ENCODE measurements at regions not wholly inside any gene's neighbourhood (a gene's known extent, or its start where the extent isn't known, plus 50 kb on each side); places are given as distances from the start of the nearest gene placed in this dataset.
"Not testable (repeated sequence)": the region's sequence is repeated elsewhere in the genome, so short reads cannot be mapped to it uniquely, and the experiment has no call there.

DNA sequence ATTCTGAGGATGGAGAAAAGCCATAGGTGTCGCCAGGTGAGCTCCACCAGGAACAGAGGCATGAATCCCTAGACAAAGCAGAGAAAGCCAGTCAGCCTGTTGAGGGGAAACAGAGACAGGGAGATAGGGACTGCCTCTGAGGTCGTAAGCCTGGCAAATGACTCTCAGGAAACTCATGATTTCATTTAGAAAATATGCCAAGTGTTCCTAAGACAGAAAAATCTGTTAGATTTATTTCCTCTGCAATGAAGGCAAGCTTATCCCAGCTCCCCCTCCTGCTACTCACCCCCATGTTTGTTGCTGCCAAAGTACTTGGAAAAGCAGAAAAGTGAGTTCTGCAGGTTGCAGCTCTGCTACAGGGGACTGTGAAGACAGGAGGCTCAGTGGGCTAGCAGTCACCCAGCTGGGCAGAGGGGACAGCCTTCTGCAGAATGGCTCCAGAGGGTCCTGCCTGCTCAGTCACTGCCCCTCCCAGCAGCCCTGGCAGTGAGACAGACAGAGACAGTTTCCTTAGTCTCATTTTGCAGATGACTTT lies 184.3 kb downstream of the ADRA2A start:
- DNase-seq (ENCODE audit: low read depth) = no peak

- no peak for DNase-seq (ENCODE audit: low read depth)
These were observed 188.5 kb downstream of the ADRA2A start for GRCh38 chr10:111265341-111265740.

DNA sequence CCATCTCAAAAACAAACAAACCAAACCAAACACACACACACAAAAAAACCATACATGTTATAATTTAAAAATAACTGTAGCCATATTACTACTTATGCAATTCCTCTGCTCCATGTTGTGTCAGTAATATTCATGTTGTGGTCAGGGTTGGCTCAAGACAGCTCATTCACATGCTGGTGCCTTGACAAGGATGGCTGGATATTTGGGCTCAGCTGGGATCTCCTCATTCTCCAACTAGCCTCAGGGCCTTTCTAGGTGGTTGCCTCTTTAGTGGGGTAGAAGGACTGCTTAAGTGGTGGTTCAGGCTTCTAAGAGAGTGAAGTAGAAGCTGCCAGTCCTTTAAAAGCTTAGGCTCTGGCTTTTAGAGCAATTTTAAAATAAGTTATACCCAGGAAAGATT lies 189.3 kb downstream of the ADRA2A start:
- no peak for DNase-seq (ENCODE audit: low read depth)

GRCh38 chr10:111267673-111268072 lies 190.8 kb downstream of the ADRA2A start:
- DNase-seq (ENCODE audit: low read depth) = no peak

DNA sequence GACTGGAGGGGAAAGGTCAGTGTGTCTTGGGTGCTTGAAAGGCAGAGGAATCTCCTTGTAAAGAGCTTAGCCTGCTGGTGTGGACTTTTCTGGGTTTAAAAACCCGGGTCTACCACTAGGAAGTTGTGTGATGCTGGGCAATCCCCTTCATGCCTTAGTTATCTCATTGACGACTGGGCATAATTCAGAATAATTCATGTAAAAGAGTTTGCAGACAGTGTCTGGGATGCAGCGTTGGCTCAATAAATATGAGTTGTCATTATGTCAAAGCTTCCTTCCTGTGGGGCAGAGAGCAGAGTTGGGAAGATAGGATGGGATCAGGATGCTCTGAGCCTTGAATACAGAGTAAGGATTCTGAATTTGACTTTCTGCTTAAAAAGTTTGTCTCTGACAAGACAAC lies 196.4 kb downstream of the ADRA2A start:
- DNase-seq (ENCODE audit: low read depth) = no peak

DNA sequence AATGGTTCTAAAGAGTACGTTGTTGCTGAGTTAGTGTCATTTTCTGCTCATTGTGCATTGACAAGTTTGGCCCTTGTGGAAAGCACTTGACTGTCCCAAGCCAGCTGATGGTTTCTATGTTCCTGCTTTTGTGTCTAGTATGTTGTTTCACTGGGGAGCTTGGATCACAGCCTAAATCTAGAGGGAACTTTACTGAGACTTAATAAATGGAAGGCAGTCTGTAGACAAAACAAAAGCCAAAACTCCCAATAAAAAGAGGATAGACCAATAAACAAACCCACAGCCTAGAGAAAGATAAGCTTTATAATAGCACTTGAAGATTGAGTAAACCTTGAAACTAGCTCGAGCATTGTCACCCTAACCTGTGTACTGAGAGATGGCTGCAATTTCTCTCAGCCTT lies 196.8 kb downstream of the ADRA2A start:
- DNase-seq (ENCODE audit: low read depth) = no peak

GRCh38 chr10:111275091-111275490 lies 198.3 kb downstream of the ADRA2A start:
- DNase-seq (ENCODE audit: low read depth) = no peak

GRCh38 chr10:111277661-111278060 lies 200.8 kb downstream of the ADRA2A start:
- DNase-seq (ENCODE audit: low read depth) = no peak

- DNase-seq (ENCODE audit: low read depth) = no peak
These were observed 201.4 kb downstream of the ADRA2A start for GRCh38 chr10:111278266-111278665.

DNA sequence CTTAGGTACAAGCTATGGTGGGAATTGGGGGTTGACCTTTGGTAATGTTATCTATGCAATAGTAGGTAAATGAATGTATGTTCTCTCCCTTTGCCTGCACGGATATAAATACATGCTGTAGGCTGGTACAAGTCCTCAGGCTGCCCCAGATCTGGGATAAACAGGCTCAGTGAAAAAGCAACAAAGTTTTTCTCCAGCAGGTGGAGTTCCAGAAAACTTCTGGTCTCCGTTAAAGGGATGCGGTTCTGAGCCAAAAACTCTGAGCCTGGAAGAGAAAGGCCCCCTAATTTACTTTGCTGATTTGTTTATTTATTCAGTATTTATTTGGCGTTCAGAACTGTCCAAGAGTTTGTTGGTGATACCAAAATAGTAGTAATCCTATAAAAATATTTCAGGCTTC lies 204.7 kb downstream of the ADRA2A start:
- peak; percentile 19 for DNase-seq (ENCODE audit: low read depth)

GRCh38 chr10:111289461-111289860 lies 212.6 kb downstream of the ADRA2A start:
- no peak for DNase-seq (ENCODE audit: low read depth)

DNA sequence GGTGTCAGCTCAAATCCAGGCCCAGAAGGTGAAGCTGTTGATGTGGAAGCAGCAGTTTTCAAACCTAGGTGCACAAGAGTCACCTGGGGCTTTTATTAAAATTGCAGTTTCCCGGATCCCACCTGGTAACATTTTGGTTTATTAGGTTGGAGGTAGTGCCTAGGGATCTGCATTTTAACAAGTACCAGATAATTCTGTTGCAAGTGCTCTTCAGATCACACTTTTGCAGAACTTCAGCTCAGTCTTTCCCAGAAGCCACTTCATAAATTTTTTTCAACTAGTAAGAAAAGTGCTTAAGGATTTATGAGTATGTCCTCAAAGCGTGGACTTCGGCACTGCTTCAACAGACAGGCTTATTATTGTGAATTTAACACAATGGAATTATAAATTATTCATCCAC lies 213.8 kb downstream of the ADRA2A start:
- no peak for DNase-seq (ENCODE audit: low read depth)

DNA sequence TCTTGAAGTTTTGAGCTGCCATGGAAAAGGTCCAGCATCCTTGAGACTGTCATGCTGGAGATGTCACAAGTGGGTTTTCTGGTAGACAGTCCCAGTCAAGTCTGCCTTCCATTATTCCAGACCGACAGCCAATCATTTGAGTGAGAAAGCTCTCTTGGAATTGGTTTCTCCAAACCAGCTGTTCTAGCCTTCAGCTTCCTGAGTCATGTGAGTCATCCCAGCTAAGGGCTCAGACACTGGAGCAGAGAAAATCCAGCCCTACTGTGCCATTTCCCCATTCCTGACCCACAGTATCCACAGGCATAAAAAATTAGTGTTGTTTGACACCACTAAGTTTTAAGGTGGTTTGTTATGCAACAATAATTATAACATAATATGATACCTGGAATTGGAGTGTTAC lies 219.0 kb downstream of the ADRA2A start:
- DNase-seq (ENCODE audit: low read depth) = peak; percentile 76

- DNase-seq (ENCODE audit: low read depth) = peak; percentile 89
These were observed 220.6 kb downstream of the ADRA2A start for GRCh38 chr10:111297351-111297848.

DNA sequence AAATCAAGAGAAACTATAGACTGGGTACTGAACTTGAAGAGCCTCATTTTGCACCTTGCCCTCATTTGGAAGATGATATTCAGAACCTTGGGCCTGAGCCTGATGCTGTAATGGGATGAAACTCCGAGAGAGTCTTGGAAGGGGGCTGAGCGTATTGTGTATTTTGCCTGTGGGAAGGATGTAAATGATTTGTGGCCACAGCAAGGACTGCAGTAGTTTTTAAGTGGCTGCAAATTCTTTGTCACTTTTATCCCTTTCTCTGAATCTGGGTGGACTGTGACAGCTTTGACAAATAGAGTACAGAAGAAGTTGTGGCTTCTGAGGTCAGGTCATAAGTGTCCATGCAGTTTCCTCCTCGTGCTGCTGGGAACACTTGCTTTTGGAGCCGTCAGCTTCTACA lies 221.2 kb downstream of the ADRA2A start:
- no peak for DNase-seq (ENCODE audit: low read depth)

- DNase-seq (ENCODE audit: low read depth) = no peak
These were observed 222.2 kb downstream of the ADRA2A start for GRCh38 chr10:111299037-111299436.

GRCh38 chr10:111303887-111304286 lies 227.1 kb downstream of the ADRA2A start:
- peak; percentile 37 for DNase-seq (ENCODE audit: low read depth)

DNA sequence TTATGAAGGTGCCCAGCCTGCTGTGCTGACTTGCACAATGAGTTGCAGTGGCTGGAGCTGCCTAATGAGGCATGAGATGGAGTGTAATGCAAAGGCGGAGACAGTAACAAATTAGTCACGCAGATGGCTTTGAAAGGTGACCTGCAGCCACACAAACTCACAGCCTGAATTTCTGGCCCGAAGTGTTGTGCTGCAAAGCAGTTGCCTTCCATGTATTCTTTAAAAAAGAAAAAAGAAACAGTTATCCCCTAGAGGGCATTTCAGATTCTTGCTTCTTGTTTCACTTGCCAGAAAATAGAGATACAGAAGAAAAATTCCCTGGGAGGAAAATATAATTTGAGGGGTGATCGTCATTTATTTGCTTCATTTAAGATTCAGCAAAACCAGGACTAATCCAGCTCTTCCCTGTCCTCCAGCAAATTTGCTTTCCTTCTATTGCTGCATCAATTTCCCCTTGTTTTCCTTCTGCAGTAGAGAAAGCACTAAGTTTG lies 239.9 kb downstream of the ADRA2A start:
- no peak for DNase-seq (ENCODE audit: low read depth)

- DNase-seq (ENCODE audit: low read depth) = no peak
These were observed 243.0 kb downstream of the ADRA2A start for GRCh38 chr10:111319866-111320265.

GRCh38 chr10:111323389-111323966 lies 246.6 kb downstream of the ADRA2A start:
- DNase-seq (ENCODE audit: low read depth) = peak; percentile 26

DNA sequence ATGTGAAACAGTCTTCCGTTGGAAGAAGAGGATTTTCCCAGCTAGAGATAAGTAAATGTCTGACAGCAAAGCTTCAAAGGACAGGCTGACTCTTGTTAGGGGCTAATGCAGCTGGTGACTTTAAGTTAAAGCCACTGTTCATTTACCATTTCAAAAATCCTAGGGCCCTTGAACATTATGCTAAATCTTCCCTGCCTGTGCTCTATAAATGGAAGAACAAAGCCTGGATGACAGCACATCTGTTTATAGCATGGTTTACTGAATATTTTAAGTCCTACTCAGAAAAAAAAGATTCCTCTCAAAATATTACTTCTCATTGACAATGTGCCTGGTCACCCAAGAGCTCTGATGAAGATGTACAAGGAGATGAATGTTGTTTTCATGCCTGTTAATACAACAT lies 255.3 kb downstream of the ADRA2A start:
- not testable (repeated sequence) for DNase-seq (ENCODE audit: low read depth)

GRCh38 chr10:111335826-111336225 lies 259.0 kb downstream of the ADRA2A start:
- no peak for DNase-seq (ENCODE audit: low read depth)

DNA sequence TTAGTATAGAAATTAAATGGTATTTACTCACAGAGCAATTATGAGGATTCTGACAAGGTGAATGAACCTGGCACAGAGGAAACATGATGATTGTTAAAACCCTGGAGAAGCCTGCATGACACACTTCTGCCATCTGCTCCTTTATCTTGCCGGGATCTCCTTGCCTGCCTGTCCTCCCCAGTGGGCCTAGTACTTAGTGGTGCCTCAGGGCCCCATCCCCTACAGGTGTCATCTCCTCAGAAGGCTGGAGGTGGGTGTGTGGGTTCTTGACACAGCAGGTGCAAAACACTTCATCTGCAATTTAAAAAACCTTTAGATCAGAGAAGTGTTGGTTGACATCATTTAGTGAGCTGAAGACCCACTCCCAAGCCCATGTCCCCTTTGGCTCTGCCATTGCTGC lies 261.2 kb downstream of the ADRA2A start:
- no peak for DNase-seq (ENCODE audit: low read depth)

DNA sequence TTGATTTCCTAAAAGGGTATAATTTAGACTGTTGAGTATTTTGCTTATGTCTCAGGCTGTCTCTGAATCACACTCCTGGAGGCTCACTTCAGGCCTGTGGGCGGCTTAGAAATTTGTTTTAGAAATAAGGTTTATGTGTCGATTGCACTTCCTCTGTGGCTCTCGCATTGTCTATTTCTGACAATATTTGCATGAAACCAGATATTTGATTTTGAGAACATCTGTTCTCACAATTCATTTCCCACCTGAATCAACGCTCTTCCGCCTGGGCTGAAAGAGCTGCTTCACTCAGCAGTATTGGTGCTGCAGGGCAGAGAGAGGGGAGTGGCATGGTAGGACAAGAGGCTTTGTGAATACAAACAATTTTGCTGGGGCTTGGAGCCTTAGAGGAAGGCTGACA lies 262.0 kb downstream of the ADRA2A start:
- DNase-seq (ENCODE audit: low read depth) = no peak

Data from LHCN-M2 (cell line).